GM12874 (cell line): ENCODE measurements at regions not wholly inside any gene's neighbourhood (a gene's known extent, or its start where the extent isn't known, plus 50 kb on each side); places are given as distances from the start of the nearest gene placed in this dataset.

ENCODE experiments used
- CTCF ChIP-seq: IDR thresholded peaks from 2 replicates; pipeline ENCODE4 v1.5.1; 2011; ENCODE audit warnings: low read depth, mild to moderate bottlenecking, control low read depth, low read length, moderate library complexity; ENCODE audit not compliant: insufficient read depth

GRCh38 chr14:39722547-39723273 is 290.5 kb upstream of the FBXO33 start:
- no peak for TF ChIP-seq CTCF

- TF ChIP-seq CTCF, result no peak
These were observed 284.8 kb upstream of the FBXO33 start for GRCh38 chr14:39716987-39717570.

GRCh38 chr14:39712293-39712999 is 280.2 kb upstream of the FBXO33 start:
- TF ChIP-seq CTCF, result no peak

GRCh38 chr14:39704594-39704993 is 272.4 kb upstream of the FBXO33 start:
- TF ChIP-seq CTCF, result no peak

- no peak for TF ChIP-seq CTCF
These were observed 262.1 kb upstream of the FBXO33 start for GRCh38 chr14:39694341-39694740.

- no peak for TF ChIP-seq CTCF
These were observed 251.5 kb upstream of the FBXO33 start for GRCh38 chr14:39683691-39684260.

GRCh38 chr14:39682582-39682981 is 250.3 kb upstream of the FBXO33 start:
- TF ChIP-seq CTCF, result no peak
